PC-3 (cell line): ENCODE measurements at regions not wholly inside any gene's neighbourhood (a gene's known extent, or its start where the extent isn't known, plus 50 kb on each side); places are given as distances from the start of the nearest gene placed in this dataset.
A peak's percentile ranks its signal among the peaks of the same experiment; 100 is the strongest.

Experiments
- ATAC-seq: fragments of 200-7000 bp; cut with Tn5 transposase; 2 replicates; pipeline ENCODE4 v1.9.1; 2020; ENCODE audit warnings: mild to moderate bottlenecking, moderate library complexity
- BruUV-seq: library from RNA; stranded (reverse); fragments of 400-500 nt; replicated peaks from 2 replicates; lab custom pipeline; 2021; lab: Mats Ljungman, UMichigan
- CTCF ChIA-PET: fragments of 300-600 bp; sonication (Branson Sonifier 250); formaldehyde crosslinking; loops from one replicate; lab custom pipeline; 2022; ENCODE audit warnings: antibody characterized with exemption; lab: Charles Lee
- POLR2A ChIA-PET: fragments of 300-600 bp; sonication (Branson Sonifier 250); formaldehyde crosslinking; loops from one replicate; lab custom pipeline; 2022; ENCODE audit warnings: antibody characterized with exemption; ENCODE audit not compliant: unreplicated experiment; lab: Charles Lee
- DNase-seq: peaks from one replicate; pipeline ENCODE4 v3.0.0-alpha.2; 2015
- H2AFZ ChIP-seq: fragments of 300-600 bp; sonication (generic); 2 replicates; pipeline ENCODE4 v1.6.0; 2016; ENCODE audit warnings: antibody characterized with exemption, low read length
- H3F3A ChIP-seq: fragments of 300-600 bp; sonication (generic); one replicate; pipeline ENCODE4 v1.6.0; 2017; ENCODE audit warnings: antibody characterized with exemption, low read length, control low read depth, mild to moderate bottlenecking; ENCODE audit not compliant: unreplicated experiment
- H3K27ac ChIP-seq: fragments of 300-600 bp; sonication (generic); 2 replicates; pipeline ENCODE4 v1.5.1; 2016; ENCODE audit warnings: mild to moderate bottlenecking, low read length
- H3K27me3 ChIP-seq: fragments of 300-600 bp; sonication (generic); 2 replicates; pipeline ENCODE4 v1.6.1; 2016; ENCODE audit warnings: low read length, mixed read lengths
- H3K36me3 ChIP-seq: fragments of 300-600 bp; sonication (generic); 2 replicates; pipeline ENCODE4 v1.6.1; 2016; ENCODE audit warnings: low read depth, mixed run types, low read length, mixed read lengths
- H3K4me1 ChIP-seq: fragments of 300-600 bp; sonication (generic); 2 replicates; pipeline ENCODE4 v1.5.1; 2016; ENCODE audit warnings: low read length; ENCODE audit not compliant: insufficient read depth
- H3K4me2 ChIP-seq: fragments of 300-600 bp; sonication (generic); 2 replicates; pipeline ENCODE4 v1.6.0; 2016; ENCODE audit warnings: low read length
- H3K4me3 ChIP-seq: fragments of 300-600 bp; sonication (generic); 2 replicates; pipeline ENCODE4 v1.5.1; 2016; ENCODE audit warnings: mild to moderate bottlenecking, low read length, mixed read lengths
- H3K79me2 ChIP-seq: fragments of 300-600 bp; sonication (generic); 2 replicates; pipeline ENCODE4 v1.6.1; 2017; ENCODE audit warnings: low read length, mixed read lengths
- H3K9ac ChIP-seq: fragments of 300-600 bp; sonication (generic); 2 replicates; pipeline ENCODE4 v1.6.0; 2016; ENCODE audit warnings: mild to moderate bottlenecking, low read length
- H3K9me2 ChIP-seq: fragments of 300-600 bp; sonication (generic); replicated peaks from 2 replicates; pipeline ENCODE4 v1.6.1; 2016; ENCODE audit warnings: mixed run types, low read length, mixed read lengths
- H3K9me3 ChIP-seq: fragments of 300-600 bp; sonication (generic); 2 replicates; pipeline ENCODE4 v1.6.1; 2016; ENCODE audit warnings: low read length, mixed read lengths
- H4K20me1 ChIP-seq: fragments of 300-600 bp; sonication (generic); 2 replicates; pipeline ENCODE4 v1.6.1; 2016; ENCODE audit warnings: low read length, mixed read lengths
- EZH2 ChIP-seq: fragments of 300-600 bp; sonication (generic); IDR thresholded peaks from one replicate; pipeline ENCODE4 v1.6.1; 2017; ENCODE audit warnings: antibody characterized with exemption, mild to moderate bottlenecking, low read length; ENCODE audit not compliant: unreplicated experiment
- EZH2phosphoT487 ChIP-seq: fragments of 300-600 bp; sonication (generic); IDR thresholded peaks from 2 replicates; pipeline ENCODE4 v1.6.1; 2018; ENCODE audit warnings: mild to moderate bottlenecking, antibody characterized with exemption, low read length, borderline replicate concordance
- intact Hi-C: fragments of 100-400 bp; cut with micrococcal nuclease; formaldehyde crosslinking; loops from 2 replicates; pipeline ENCODE4 v1.9.0; 2023
- TF ChIP-seq, protein P1 (sequence below): fragments of 300-600 bp; sonication (generic); conservative IDR thresholded peaks from 2 replicates; pipeline ENCODE4 v1.5.1; 2017; ENCODE audit warnings: antibody characterized with exemption, low read depth, mild to moderate bottlenecking, low read length

DNA sequence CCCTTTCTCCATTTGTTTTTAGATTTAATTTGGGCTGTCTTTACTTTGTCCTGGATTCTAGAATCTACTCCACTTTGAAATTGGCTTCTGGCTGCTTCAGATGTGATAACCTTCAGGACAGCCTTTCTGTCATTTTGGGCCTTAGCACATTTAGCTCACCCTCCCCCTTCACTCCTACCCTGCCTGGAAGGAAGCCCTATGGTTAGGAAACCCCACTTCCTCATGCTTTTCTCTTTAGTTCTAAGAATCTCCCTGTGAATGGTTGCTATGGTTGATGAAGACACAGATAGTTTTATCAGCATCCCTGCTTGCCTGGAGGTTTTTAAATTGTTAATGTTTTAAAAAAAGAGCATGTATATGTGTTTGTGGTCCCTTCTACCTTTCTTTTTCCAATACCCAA lies 100.7 kb upstream of the PTPN13 start:
- Histone ChIP-seq H3F3A (peaks cover 2% of the 10 kb centered on the region), H3K79me2 (no peaks in the 10 kb centered on the region), H3K9me2 (no peaks in the 10 kb centered on the region), H3K4me2 (no peak overlapping the region), H2AFZ (no peak overlapping the region), H3K36me3 (no peaks in the 10 kb centered on the region), H3K27me3 (no peaks in the 10 kb centered on the region), H3K27ac (no peak overlapping the region), H4K20me1 (no peaks in the 10 kb centered on the region), H3K4me1 (peaks cover 29% of the 10 kb centered on the region), H3K9me3 (no peaks in the 10 kb centered on the region), H3K9ac (no peak overlapping the region), H3K4me3 (no peak overlapping the region)
- ATAC-seq (no peak), DNase-seq (no peak)
- TF ChIP-seq, protein P1, sequence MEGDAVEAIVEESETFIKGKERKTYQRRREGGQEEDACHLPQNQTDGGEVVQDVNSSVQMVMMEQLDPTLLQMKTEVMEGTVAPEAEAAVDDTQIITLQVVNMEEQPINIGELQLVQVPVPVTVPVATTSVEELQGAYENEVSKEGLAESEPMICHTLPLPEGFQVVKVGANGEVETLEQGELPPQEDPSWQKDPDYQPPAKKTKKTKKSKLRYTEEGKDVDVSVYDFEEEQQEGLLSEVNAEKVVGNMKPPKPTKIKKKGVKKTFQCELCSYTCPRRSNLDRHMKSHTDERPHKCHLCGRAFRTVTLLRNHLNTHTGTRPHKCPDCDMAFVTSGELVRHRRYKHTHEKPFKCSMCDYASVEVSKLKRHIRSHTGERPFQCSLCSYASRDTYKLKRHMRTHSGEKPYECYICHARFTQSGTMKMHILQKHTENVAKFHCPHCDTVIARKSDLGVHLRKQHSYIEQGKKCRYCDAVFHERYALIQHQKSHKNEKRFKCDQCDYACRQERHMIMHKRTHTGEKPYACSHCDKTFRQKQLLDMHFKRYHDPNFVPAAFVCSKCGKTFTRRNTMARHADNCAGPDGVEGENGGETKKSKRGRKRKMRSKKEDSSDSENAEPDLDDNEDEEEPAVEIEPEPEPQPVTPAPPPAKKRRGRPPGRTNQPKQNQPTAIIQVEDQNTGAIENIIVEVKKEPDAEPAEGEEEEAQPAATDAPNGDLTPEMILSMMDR: no peak
- TF ChIP-seq EZH2phosphoT487 (no peak), EZH2 (no peak)
- no TSS peak for BruUV-seq
- POLR2A ChIA-PET: no interaction called here
- CTCF ChIA-PET: no interaction called here
- intact Hi-C loops: no loop called here

DNA sequence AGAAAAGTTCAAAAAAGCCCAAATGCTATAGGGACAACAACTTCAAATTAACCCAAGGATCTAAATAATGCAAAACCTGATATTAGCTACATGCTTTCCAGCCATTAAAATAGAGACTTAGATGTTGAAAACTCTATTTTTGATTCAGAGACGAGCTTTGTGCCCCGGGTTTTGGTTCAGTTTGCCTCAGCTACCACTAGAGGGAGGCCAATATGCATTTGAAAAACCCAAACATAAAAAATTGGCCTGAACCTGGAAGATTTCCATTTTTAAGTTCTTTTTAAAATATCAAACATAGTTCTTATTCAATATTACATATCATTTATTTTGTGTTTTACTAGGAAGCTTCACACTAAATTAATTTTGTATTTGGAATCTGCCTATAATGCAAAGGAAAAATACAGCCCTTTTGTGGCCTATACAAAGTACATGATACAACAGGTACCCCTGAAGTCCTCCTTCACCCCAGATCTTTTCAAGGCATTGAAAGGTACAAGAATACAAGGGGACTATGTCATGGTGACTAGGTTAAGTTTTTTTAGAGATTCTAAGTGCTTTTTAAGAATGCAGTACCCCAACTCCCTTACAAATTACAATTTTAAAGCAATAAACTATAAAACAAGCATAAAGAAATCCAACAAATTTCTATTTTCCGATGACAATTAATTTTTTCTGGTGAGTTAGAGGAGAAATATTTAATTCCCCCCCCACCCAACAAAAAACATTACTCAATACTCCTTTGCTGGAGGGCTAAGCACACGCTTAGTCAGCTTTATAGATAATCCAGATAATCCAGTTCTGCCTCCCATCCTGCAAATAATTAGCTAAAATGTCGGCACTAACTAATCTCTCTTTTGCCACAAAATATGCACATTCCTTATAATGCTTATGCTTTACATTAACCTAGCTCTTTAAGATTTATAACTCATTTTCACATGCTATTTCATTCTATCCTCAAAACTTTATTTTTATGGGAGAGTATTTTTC lies 97.7 kb upstream of the PTPN13 start:
- peak; percentile 29 for ATAC-seq
- POLR2A ChIA-PET: no interaction called here
- H2AFZ ChIP-seq: peak overlapping the region; percentile 68

More for the DNA sequence above, 97.7 kb upstream of the PTPN13 start:
- Histone ChIP-seq H3K4me1 (peaks cover 55% of the 10 kb centered on the region), H3K36me3 (no peaks in the 10 kb centered on the region), H3F3A (peaks cover 2% of the 10 kb centered on the region), H3K9ac (0 out of 2 replicates have a peak overlapping the region, but pooled peaks have one; percentile 7), H4K20me1 (no peaks in the 10 kb centered on the region), H3K79me2 (no peaks in the 10 kb centered on the region), H3K4me3 (peak overlapping the region; percentile 55), H3K27ac (peak overlapping the region; percentile 84), H3K9me3 (no peaks in the 10 kb centered on the region), H3K9me2 (no peaks in the 10 kb centered on the region), H3K27me3 (no peaks in the 10 kb centered on the region), H3K4me2 (peak overlapping the region; percentile 80)
- no peak for TF ChIP-seq EZH2phosphoT487
- TF ChIP-seq EZH2: no peak
- TF ChIP-seq, protein P1: peak; percentile 83
- DNase-seq: peak; percentile 79
- intact Hi-C loops: loop anchor here (1.0 kb wide), 1 partner anchor 399 kb away; no protein-coding TSS in a partner anchor
- BruUV-seq: no TSS peak
- CTCF ChIA-PET: interaction anchor here (0.6 kb wide), 2 partner anchors 415 to 577 kb away, joined by 3 read pairs; no protein-coding TSS in a partner anchor
